GM21360 (cell line): ENCODE measurements at regions not wholly inside any gene's neighbourhood (a gene's known extent, or its start where the extent isn't known, plus 50 kb on each side); places are given as distances from the start of the nearest gene placed in this dataset.
A peak's percentile ranks its signal among the peaks of the same experiment; 100 is the strongest.

Source experiments
- ATAC-seq: cut with Tn5 transposase; IDR thresholded peaks from one replicate; pipeline ENCODE4 v1.9.1; 2021; ENCODE audit warnings: mild to moderate bottlenecking, moderate library complexity; ENCODE audit not compliant: unreplicated experiment

GRCh38 chr16:85971902-85972638, 73.1 kb downstream of the IRF8 start:
- ATAC-seq = no peak

GRCh38 chr16:85974428-85975375, 75.7 kb downstream of the IRF8 start:
- no peak for ATAC-seq

DNA sequence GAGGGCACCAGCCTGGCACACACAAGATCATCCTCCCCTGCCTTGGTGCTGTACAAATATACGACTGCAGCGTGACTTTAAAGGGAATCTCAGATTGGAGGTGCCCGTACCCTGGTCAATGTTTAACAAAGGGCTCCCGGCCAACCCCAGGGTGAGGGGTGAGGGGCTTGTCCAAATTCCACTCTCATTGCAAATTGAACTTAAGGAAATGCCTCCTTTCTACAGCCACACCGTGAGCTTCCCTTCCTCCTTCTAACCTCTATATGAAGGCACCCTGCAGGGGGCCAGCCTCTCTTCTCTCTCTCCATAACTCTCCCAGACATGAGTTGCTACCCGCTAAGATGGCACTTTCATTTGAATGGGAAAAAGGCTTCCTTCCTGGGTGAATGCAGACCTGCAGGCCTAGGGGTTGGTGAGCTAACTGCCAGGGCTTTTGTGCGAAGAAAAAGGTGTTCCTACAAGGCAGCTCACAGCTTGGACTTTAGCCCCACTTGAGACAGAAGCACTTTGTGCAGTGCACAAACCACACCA, 76.6 kb downstream of the IRF8 start:
- no peak for ATAC-seq

DNA sequence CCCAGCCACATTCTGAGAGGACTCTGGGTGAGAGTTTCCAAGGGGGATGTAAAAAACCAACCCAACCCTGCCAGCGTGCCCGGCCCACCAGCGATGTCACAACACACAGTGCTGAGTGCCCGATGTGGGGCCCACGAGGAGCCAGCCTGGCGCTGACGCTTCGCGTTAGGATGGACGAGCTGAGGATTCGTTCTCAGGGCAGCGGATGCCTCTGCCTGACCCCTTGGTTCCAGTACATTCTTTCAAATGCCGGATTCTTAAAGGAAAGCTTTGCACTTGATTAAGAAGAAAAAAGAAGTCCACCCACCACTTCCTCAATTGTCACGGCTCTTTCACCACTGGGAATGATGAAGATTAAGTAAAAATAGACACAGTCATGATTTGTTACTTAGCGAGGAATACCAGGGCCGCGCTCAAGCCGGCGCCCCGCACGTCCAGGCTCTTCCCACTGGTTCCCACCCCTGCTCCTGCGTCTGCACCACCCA, 79.4 kb downstream of the IRF8 start:
- ATAC-seq = no peak

DNA sequence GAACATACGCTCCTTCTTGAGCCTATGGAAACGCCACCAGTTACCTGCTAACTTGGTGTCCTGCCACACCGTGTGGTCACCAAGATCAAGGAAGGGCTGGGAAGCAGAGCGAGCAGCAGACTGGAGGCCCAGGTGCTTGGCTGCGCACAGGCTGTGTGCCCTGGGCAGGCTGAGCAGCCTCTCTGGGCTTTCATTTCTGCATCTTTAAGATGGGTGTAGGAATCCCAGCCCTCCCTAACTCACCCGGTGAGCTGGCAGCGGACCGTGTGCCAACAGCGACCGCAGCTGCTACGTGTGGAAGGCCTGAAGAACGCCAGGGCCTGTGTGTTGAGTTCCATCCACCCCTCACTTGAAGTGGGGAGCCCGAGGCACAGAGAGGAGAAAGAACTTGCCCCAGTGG, 80.0 kb downstream of the IRF8 start:
- no peak for ATAC-seq

- ATAC-seq = no peak
These were observed 80.6 kb downstream of the IRF8 start for GRCh38 chr16:85979605-85980004.

DNA sequence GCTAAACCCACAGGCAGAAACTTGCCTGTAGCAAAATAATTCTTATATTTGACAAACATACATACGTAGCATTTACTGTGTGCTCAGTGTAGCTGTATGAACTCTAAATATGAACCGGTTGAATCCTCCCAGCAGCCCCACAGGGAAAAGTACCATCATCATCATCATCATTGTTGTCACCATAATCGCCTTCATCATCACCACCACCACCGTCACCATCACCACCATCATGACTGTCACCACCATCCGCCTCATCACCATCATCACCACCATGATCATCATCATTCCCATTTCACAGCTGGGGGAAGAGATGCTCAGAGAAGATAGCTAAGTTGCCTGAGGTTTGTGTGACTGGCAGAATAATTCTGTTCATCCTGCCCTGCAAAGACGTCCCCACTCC, 81.7 kb downstream of the IRF8 start:
- no peak for ATAC-seq

GRCh38 chr16:85981826-85982562, 83.0 kb downstream of the IRF8 start:
- no peak for ATAC-seq

DNA sequence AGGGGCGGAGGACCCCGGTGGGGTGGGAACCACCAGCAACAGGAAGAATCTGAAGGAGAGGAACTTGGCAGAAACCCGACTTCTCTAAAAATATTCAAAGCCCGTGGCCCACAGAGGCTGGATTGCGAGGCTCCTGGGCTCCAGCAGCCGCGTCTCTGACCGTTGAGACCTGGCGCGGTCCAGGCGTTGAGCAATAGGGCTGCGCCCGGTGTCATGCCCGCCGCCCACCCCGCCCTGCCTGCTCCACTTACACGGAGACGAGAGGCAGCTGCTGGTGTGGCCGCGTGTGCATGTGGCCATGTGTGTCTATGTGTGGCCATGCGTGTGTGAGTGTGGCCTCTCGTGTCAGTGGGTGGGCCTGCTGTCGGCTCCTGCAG, 83.6 kb downstream of the IRF8 start:
- ATAC-seq = no peak

- no peak for ATAC-seq
These were observed 84.1 kb downstream of the IRF8 start for GRCh38 chr16:85983064-85983463.

- ATAC-seq = no peak
These were observed 84.8 kb downstream of the IRF8 start for GRCh38 chr16:85983606-85984230.

DNA sequence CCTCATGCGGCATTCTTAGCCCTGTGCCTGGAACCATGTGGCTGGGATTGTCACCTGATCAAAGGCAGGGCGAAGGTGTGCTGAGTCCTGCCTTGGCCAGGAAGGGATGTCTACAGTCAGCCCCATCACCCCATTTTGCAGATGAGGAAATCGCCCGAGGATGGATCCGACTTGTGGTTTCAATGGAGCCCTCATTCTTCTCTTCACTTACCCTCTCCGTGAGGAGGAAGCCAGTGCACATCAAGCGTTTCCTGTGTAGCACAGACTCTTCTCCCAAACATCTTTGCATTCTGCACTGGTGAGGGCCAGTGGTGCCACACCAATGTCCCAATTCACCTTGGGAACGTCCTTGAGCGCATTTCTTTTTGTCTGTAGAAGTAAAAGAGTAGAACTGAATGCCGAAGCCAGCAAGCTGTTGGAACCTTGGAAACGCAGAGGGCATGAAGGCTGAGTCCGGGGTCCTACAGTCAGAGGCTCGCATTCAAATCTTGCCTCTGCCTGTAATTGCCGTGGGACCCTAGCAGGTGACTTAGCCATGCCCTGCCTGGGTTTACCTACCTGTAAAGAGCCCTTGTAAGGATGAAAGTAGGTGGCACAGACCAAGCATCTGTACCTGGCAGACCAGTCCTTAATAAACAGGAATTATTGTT, 85.4 kb downstream of the IRF8 start:
- no peak for ATAC-seq

DNA sequence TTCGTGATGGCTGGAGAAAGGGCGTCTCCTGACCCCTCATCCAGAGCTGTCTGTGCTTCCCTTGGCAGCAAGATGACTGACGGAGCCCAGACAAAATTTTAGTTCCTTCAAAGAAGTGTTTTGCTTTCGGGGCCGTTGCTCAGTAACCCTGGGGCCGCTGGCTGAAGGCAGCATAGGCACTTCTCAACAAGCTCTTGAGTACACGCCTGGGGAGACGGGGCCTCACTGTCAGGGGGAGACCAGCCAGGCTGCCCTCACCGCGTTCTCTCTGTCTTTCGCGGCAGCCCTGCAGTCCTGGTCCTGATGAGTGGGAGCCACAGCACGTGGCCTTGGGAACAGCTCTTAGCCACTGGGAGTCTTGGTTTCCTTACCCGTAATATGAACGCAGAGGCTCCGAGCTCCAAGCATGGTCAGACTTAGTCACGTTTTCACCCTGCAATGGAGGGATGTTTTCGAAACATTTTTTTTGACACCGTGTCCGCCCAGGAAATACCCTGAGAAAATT, 86.0 kb downstream of the IRF8 start:
- no peak for ATAC-seq

DNA sequence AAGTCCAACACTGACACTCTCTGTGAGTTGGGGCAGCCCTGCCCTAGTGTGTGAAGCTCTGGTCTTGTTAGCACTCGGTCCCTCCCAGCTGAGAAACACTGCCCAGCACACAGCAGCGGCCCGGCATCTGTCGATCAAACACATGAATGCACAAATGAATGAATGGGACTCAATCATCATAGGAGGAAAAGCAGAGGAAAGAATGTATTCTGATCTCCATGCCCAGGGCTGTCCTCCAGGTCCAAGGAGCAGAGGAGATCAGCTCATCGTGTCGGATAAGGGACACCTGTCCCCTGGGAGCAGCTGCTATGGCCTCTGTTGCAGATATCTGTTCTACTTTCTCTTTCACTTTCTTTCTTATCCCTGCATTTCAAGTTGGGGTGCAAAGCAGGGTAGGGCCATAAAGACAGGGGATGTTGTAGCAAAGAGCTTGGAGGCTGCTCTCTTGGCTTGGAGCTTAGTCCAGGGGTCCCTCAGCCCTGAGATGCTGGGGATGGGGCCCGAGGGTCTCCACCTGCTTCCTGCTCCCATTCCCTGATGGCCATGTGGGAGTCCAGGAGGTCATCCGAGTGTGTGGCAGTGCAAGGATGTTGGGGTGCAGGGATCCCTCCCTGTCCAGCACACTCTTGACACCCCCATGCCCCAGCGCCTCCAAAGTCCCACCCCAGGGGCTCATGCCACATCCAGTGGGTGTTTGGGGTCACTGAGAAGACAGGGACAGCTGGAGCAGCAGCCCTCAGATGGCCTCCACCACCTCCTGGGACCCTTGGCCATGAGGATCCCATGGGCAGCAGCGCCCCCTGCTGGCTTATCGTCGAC, 88.2 kb downstream of the IRF8 start:
- no peak for ATAC-seq

DNA sequence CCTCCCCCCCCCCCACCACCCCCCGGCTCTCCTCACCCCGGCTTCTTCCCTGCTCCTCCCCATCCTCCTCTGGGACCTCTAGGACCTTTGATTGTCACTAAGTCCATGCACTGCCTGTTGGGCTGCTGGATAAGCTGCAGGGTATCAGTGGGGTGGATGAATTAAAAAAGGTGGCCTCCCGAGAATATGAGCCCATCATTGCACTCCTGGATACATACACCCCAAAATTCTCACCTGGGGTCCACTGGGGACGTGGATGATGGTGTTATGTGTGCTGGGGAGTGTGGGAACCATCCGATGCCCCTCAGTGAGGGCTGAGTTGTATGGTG, 88.8 kb downstream of the IRF8 start:
- ATAC-seq = no peak

DNA sequence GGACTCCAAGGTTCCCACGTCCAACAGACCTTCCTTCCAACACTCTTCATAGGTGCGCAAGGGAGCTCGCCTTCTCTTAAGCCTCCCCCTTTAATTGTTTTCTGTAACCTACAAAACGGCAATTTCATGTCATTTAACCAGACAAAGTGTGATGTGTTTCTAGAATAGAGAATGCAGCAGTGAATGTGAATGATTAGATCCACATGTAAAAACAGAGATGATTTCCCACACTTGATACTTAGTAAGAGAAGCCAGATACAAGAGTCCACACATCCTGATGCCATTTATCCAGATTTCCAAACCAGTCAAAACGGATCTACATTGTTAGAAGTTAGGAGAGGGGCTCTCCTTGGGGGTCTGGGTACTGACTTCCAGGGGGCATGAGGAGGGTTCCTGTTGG, 89.3 kb downstream of the IRF8 start:
- peak; percentile 4 for ATAC-seq

- ATAC-seq = peak; percentile 37
These were observed 89.9 kb downstream of the IRF8 start for GRCh38 chr16:85988723-85989313.

GRCh38 chr16:85989376-85989775, 90.4 kb downstream of the IRF8 start:
- ATAC-seq = no peak
